ENCODE measurements at regions not wholly inside any gene's neighbourhood (a gene's known extent, or its start where the extent isn't known, plus 50 kb on each side); places are given as distances from the start of the nearest gene placed in this dataset.

- TF ChIP-seq POLR2A (IDR thresholded peaks at IDR 0.05) (no peak), CTCF (IDR thresholded peaks at IDR 0.05) (no peak)
- peak in 1 of 2 donors; percentile 29 for DNase-seq (ENCODE audit: low spot score in 2 of 2)
- H3K4me3 ChIP-seq (ENCODE audit: low read depth, poor library complexity, severe bottlenecking): no peak overlapping the region
- intact Hi-C loops (cut with DNase I; ENCODE audit: low total_unique reads): no loop called here
- WGBS, 2 donors: 84 to 92% methylated on average over 4 of the region's 4 CpGs
These were observed 242.1 kb upstream of the MYT1L start for GRCh38 chr2:2573205-2573604.

- 89 to 97% methylated on average over 25 of the region's 25 CpGs for WGBS, 2 donors
- intact Hi-C loops (cut with DNase I; ENCODE audit: low total_unique reads): no loop called here
- TF ChIP-seq CTCF (IDR thresholded peaks at IDR 0.05) (no peak), POLR2A (IDR thresholded peaks at IDR 0.05) (no peak)
- H3K4me3 ChIP-seq (ENCODE audit: low read depth, poor library complexity, severe bottlenecking): no peak overlapping the region
- DNase-seq (ENCODE audit: low spot score in 2 of 2): no peak
These were observed 241.5 kb upstream of the MYT1L start for GRCh38 chr2:2572393-2573204.

GRCh38 chr2:2571301-2572150 is 240.5 kb upstream of the MYT1L start:
- WGBS, 2 donors: 89 to 91% methylated on average over 38 to 41 of the region's 41 CpGs
- no peak overlapping the region for H3K4me3 ChIP-seq (ENCODE audit: low read depth, poor library complexity, severe bottlenecking)
- intact Hi-C loops (cut with DNase I; ENCODE audit: low total_unique reads): no loop called here
- TF ChIP-seq POLR2A (IDR thresholded peaks at IDR 0.05) (no peak), CTCF (IDR thresholded peaks at IDR 0.05) (no peak)
- DNase-seq (ENCODE audit: low spot score in 2 of 2): peak in 1 of 2 donors; percentile 64

- peak in 1 of 2 donors; percentile 67 for DNase-seq (ENCODE audit: low spot score in 2 of 2)
These were observed 239.8 kb upstream of the MYT1L start for GRCh38 chr2:2570871-2571270.

GRCh38 chr2:2570360-2570759 is 239.3 kb upstream of the MYT1L start:
- intact Hi-C loops (cut with DNase I; ENCODE audit: low total_unique reads): no loop called here
- 88% methylated on average over 11 of the region's 11 CpGs for WGBS, 2 donors
- TF ChIP-seq CTCF (IDR thresholded peaks at IDR 0.05) (no peak), POLR2A (IDR thresholded peaks at IDR 0.05) (no peak)
- DNase-seq (ENCODE audit: low spot score in 2 of 2): peak in 1 of 2 donors; percentile 70
- H3K4me3 ChIP-seq (ENCODE audit: low read depth, poor library complexity, severe bottlenecking): no peak overlapping the region

More at GRCh38 chr2:2570871-2571270, 239.8 kb upstream of the MYT1L start:
- intact Hi-C loops (cut with DNase I; ENCODE audit: low total_unique reads): no loop called here
- 83 to 91% methylated on average over 4 to 5 of the region's 5 CpGs for WGBS, 2 donors
- H3K4me3 ChIP-seq (ENCODE audit: low read depth, poor library complexity, severe bottlenecking): no peak overlapping the region
- no peak for TF ChIP-seq CTCF (IDR thresholded peaks at IDR 0.05)
- TF ChIP-seq POLR2A (IDR thresholded peaks at IDR 0.05): no peak

Measured in lower leg skin (tissue), 4 donors.